DND-41 (cell line): ENCODE measurements at regions not wholly inside any gene's neighbourhood (a gene's known extent, or its start where the extent isn't known, plus 50 kb on each side); places are given as distances from the start of the nearest gene placed in this dataset.

ENCODE experiments used
- EZH2 ChIP-seq: IDR thresholded peaks from 3 replicates; pipeline ENCODE4 v1.6.1; 2012; ENCODE audit warnings: borderline replicate concordance, low read depth, mild to moderate bottlenecking, moderate library complexity, low read length, inconsistent platforms; ENCODE audit not compliant: severe bottlenecking
- TF ChIP-seq, protein P1 (sequence below): IDR thresholded peaks from 2 replicates; pipeline ENCODE4 v1.5.1; 2012; ENCODE audit warnings: borderline replicate concordance, low read length, moderate library complexity, mild to moderate bottlenecking; ENCODE audit not compliant: poor library complexity, severe bottlenecking; ENCODE audit errors: extremely low read depth

- TF ChIP-seq, protein P1, sequence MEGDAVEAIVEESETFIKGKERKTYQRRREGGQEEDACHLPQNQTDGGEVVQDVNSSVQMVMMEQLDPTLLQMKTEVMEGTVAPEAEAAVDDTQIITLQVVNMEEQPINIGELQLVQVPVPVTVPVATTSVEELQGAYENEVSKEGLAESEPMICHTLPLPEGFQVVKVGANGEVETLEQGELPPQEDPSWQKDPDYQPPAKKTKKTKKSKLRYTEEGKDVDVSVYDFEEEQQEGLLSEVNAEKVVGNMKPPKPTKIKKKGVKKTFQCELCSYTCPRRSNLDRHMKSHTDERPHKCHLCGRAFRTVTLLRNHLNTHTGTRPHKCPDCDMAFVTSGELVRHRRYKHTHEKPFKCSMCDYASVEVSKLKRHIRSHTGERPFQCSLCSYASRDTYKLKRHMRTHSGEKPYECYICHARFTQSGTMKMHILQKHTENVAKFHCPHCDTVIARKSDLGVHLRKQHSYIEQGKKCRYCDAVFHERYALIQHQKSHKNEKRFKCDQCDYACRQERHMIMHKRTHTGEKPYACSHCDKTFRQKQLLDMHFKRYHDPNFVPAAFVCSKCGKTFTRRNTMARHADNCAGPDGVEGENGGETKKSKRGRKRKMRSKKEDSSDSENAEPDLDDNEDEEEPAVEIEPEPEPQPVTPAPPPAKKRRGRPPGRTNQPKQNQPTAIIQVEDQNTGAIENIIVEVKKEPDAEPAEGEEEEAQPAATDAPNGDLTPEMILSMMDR: no peak
- TF ChIP-seq EZH2: no peak
These were observed 544.9 kb upstream of the CITED2 start for GRCh38 chr6:139919107-139920026.
